HG03025 (cell line): ENCODE measurements at regions not wholly inside any gene's neighbourhood (a gene's known extent, or its start where the extent isn't known, plus 50 kb on each side); places are given as distances from the start of the nearest gene placed in this dataset.
"Not testable (repeated sequence)": the region's sequence is repeated elsewhere in the genome, so short reads cannot be mapped to it uniquely, and the experiment has no call there.

Source experiments
- ATAC-seq: cut with Tn5 transposase; IDR thresholded peaks from one replicate; pipeline ENCODE4 v1.9.1; 2021; ENCODE audit warnings: mild to moderate bottlenecking, moderate library complexity; ENCODE audit not compliant: unreplicated experiment, low FRiP score

- ATAC-seq, result no peak
Measured at GRCh38 chr16:9603316-9603715, 511.9 kb downstream of the HAPSTR1 start.

GRCh38 chr16:9607515-9608230 is 516.2 kb downstream of the HAPSTR1 start:
- no peak for ATAC-seq

GRCh38 chr16:9610727-9611126 is 519.3 kb downstream of the HAPSTR1 start:
- no peak for ATAC-seq

GRCh38 chr16:9612267-9612666 is 520.8 kb downstream of the HAPSTR1 start:
- ATAC-seq, result no peak

- ATAC-seq, result no peak
Measured at GRCh38 chr16:9614389-9614788, 522.9 kb downstream of the HAPSTR1 start.

- ATAC-seq, result no peak
Measured at GRCh38 chr16:9622268-9622667, 530.8 kb downstream of the HAPSTR1 start.

GRCh38 chr16:9625122-9625521 is 533.7 kb downstream of the HAPSTR1 start:
- no peak for ATAC-seq

- ATAC-seq, result no peak
Measured at GRCh38 chr16:9627427-9627826, 536.0 kb downstream of the HAPSTR1 start.

- ATAC-seq, result no peak
Measured at GRCh38 chr16:9630119-9630518, 538.7 kb downstream of the HAPSTR1 start.

- no peak for ATAC-seq
Measured at GRCh38 chr16:9630985-9631384, 539.5 kb downstream of the HAPSTR1 start.

- no peak for ATAC-seq
Measured at GRCh38 chr16:9633844-9634243, 542.4 kb downstream of the HAPSTR1 start.

GRCh38 chr16:9635150-9635720 is 543.8 kb downstream of the HAPSTR1 start:
- not testable (repeated sequence) for ATAC-seq

GRCh38 chr16:9644258-9644657 is 538.0 kb downstream of the GRIN2A start:
- no peak for ATAC-seq

- ATAC-seq, result no peak
Measured at GRCh38 chr16:9645911-9646310, 536.3 kb downstream of the GRIN2A start.

GRCh38 chr16:9647981-9648701 is 534.1 kb downstream of the GRIN2A start:
- no peak for ATAC-seq

- no peak for ATAC-seq
Measured at GRCh38 chr16:9650284-9650683, 531.9 kb downstream of the GRIN2A start.

- ATAC-seq, result no peak
Measured at GRCh38 chr16:9655051-9655450, 527.2 kb downstream of the GRIN2A start.

GRCh38 chr16:9657641-9658040 is 524.6 kb downstream of the GRIN2A start:
- ATAC-seq, result no peak

- ATAC-seq, result no peak
Measured at GRCh38 chr16:9658164-9658563, 524.1 kb downstream of the GRIN2A start.

- no peak for ATAC-seq
Measured at GRCh38 chr16:9658586-9658985, 523.6 kb downstream of the GRIN2A start.

GRCh38 chr16:9660898-9661297 is 521.3 kb downstream of the GRIN2A start:
- no peak for ATAC-seq
